Inflammatory macrophage treated with lipopolysaccharide for 4 hours (primary cell): ENCODE measurements at regions not wholly inside any gene's neighbourhood (a gene's known extent, or its start where the extent isn't known, plus 50 kb on each side); places are given as distances from the start of the nearest gene placed in this dataset.

Experiments
- DNase-seq: peaks from one replicate; pipeline ENCODE4 v3.0.0-alpha.2; 2020

- no peak for DNase-seq
Measured at GRCh38 chr5:152884006-152884405, 478.9 kb upstream of the NMUR2 start.

GRCh38 chr5:152900332-152900731, 495.3 kb upstream of the NMUR2 start:
- no peak for DNase-seq

DNA sequence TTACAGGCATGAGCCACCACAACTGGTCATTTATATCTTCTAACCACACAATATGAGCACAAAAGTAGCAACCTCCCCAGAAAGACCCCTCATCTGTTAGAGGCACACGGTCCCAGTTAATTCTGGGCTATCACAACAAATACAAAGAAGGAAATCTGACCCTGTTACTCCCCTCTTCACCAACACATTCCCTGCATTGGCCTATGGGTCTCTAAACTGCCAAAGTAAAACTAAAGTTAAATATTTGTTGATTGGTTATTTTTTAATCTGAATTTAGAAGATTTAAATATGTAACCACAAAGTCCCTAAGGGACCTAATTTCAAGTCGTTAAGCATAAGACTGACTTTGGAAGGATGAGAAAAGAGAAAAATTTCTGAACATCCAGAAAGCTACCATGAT, 496.7 kb upstream of the NMUR2 start:
- no peak for DNase-seq

DNA sequence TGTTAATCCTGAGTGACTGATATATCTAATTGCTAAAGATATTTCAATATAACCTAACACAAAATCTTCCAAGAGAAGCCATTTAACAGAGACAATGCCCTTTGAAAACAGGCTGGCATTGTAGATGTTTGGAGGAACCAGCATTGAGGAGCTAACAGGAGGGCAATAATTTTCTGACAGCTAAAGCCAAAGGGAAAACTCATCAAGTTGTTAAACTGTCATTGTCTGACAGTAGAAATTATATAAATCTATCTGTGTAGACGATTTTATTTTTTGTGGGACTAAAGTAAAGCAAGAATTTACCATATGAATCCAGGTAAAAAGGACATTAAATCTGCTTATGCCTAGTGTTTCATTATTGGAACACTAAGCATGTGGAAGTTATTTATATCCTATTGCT, 500.2 kb upstream of the NMUR2 start:
- no peak for DNase-seq

DNA sequence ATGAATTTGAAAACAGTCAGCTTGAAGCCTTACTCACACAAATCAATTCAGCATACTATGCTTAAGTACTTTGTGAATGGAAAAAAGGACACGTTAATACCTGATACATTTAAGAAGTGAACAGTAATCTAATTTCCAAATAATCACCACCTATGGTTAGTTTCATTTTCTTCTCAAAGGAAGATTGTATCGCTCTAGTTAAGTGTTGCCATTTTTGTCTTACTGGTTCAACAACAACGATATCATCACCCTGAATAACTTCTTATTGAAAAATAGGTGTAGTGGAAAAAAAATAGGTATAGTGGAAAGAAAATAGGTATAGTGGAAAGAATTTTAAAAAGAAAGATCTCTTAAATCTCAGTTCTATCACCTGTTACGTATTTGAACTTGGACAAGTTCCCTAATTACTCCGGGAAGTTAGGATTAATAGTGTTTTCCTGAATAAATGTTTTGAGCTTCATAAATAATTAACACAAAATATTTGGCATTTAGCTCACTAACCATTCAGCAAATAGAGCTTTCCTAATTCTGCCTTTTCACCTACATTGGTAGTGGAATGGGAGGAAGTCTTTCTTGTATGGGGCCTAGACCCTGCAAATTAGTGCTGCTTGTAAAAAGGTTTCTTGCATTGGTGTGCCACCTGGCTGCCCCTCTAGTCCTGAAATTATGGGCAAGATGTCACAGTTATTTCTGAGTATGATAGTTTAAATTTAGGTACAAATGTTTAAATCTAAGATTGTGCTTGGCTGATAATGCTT, 502.6 kb upstream of the NMUR2 start:
- no peak for DNase-seq

GRCh38 chr5:152912924-152913323, 507.8 kb upstream of the NMUR2 start:
- no peak for DNase-seq

- no peak for DNase-seq
Measured at GRCh38 chr5:152932621-152933020, 527.5 kb upstream of the NMUR2 start.

- no peak for DNase-seq
Measured at GRCh38 chr5:152933056-152933455, 528.0 kb upstream of the NMUR2 start.

DNA sequence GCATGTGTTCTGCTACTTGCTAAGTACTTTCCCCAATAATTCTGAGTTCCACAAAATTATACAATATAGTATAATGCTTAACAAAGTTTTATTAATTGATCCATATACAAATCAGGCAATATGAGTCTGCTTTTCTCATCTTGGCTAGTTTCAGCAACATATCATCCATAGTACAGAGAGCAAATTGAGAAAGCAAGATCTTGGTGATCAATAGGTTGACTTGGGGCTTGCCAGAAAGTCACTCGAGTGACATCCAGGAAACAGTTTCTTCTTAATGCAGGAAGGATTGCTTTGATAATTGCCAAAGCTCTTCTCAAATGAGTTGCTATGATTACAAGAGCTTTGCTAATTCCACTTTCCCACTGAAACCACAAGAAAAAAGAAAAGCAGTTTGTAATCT, 533.6 kb upstream of the NMUR2 start:
- no peak for DNase-seq

DNA sequence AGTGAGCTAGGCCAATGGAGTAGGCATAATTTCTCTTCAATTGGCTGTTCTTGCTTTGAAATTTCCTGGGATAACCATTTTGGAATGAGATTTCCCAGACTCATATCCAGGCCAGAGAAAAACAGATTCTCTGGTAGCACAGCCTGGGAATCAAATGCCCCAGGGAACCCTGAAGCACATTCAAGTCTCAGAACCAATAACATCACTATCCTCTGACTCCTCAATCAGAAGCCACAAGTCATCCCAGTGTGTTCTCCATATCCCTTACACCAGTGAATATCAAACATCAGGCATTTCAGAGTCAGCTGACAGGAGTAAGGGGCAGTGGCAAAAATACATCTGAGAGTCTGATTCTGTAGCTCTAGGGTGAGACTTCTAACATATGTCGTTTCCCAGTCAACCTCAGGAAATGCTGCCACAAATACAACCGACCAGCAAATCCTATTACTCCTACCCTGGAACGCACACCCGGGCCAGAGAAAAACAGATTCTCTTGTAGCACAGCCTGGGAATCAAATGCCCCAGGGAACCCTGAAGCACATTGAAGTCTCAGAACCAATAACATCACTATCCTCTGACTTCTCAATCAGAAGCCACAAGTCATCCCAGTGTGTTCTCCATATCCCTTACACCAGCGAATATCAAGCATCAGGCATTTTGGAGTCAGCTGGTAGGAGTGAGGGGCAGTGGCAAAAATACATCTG, 537.7 kb upstream of the NMUR2 start:
- DNase-seq, result no peak

DNA sequence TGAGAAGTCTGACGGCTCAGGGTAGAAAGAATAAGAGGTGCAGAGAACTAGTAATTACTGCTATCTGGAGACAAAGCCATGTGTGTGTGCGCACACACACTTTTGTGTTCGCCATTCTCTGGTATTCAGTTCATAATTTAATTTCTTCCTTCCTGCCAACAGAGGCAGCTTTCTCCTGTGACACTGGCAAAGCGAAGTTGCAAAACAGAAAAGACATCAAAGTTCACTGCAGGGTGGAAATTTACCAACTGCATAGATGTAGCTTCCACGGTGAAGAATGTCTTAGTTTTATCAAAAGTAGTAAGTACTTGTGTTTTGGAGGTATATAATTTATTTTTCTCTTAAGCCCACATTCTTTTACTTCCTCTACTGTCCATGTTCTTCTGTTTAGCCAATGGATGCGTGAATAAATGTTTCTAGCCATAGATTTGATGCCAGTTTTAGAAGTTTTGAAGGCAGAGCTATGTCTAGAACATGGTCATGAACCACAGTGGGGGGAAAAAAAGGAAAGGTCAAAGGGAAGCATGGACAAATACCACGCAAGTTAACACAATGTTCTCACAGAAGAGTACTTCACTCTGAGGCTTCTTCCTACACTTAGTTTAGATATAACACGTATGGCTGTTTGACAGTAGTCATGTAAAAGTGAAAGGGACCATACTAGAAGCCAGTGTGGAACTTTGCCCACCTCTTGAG, 536.5 kb upstream of the GRIA1 start:
- DNase-seq, result no peak

DNA sequence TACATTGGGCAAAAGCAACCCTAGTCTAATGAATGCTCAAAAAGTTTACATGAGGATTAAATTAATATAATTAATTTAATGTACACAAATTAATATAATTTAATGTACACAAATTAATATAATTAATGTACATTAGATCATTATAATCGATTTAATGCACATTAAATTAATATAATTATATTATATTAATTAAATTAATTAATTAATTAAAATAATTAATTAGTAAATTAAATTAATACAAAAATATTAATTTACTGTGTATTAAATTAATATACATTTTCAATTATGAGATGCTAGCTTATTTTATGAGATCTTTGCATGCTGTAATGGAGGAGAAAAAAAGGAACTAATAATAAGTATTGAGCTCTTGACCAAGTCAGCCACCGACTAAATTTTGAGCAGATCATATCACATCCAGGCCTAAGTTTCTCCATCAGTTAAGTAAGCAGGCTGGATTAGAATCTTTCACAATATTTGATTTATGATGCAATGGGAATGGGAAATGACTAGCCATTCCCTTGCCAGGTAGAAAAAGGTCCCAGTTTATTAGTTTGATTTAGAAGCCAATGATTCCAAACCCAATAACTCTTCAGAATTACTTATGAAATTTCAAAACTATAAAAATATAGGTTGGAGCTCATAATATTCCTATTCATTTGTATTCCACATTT, 533.4 kb upstream of the GRIA1 start:
- DNase-seq, result no peak

- no peak for DNase-seq
Measured at GRCh38 chr5:152978141-152978835, 512.2 kb upstream of the GRIA1 start.

DNA sequence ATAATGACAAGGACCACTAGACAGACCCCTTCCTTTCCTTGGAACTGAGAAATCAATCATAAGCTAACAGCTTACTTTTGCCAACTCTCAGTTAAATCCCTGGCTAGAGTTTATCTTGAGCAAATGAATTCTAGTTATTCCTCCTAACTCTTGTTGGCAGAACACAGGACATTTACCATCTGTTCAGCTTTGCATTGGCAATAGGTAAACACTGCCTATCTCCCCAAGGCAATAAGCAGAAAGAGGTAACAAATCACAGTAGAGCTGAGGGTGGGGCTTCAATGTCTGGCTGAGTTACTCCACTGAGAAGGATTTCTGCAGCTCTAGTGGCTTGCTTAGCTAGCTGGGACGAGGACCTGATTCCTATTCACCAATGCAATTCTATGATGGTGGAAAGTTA, 503.3 kb upstream of the GRIA1 start:
- no peak for DNase-seq

DNA sequence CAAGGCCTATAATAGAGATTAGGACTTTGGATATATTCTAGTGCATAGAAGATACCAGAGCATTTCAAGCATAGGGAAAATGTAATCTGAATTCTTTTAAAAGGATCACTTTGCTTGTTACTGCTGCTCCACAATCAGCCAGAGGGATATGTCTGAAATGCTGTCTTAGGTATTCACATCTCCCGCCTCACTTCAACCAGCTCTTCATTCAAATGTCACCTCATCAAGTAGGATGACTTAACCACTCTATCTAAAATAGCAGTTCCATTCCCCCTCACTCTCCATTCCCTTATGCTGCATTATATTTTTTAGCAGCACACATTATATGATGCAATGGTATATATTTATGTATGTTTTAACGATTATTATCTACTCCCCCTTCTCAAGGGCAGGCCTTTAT, 500.3 kb upstream of the GRIA1 start:
- no peak for DNase-seq

DNA sequence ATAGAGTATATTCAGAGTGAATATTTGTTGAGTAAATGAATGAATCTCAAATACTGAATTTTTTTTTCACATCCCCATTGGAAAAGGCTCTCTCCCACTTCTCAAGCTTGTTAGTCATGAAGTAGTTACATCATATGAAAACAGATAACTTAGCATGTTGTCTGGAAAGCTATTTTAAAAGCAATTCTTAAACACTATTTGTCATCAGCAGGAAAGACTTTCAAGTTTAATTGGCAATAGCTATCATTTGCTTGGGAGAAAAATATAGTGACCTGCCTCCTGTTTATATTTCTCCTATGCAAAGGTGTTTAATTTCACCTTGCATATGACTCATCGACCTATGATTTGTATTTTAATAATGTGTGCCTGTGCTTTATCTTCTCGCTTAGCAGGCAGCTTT, 499.8 kb upstream of the GRIA1 start:
- no peak for DNase-seq

- no peak for DNase-seq
Measured at GRCh38 chr5:152994033-152994680, 496.3 kb upstream of the GRIA1 start.

- DNase-seq, result no peak
Measured at GRCh38 chr5:152995214-152995725, 495.2 kb upstream of the GRIA1 start.

- DNase-seq, result no peak
Measured at GRCh38 chr5:153005711-153006110, 484.8 kb upstream of the GRIA1 start.

DNA sequence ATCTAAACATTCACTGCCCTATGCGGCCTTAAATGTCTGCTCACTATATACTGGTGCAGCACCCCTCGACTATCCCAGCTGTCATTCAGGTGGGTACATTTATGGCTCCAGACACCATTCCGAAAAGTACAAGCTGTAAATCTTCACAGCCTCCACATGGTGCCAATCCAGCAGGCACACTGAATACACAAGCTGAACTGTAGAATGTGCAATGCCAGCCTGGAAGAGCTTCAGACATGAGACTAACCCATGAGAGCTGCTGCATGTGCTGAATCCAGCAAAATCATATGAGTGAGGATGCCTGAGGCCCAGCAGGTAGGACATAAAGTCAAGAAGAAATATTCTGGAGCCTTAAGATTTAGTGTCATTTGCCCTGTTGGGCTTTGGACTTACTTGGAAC, 483.8 kb upstream of the GRIA1 start:
- no peak for DNase-seq

- no peak for DNase-seq
Measured at GRCh38 chr5:153014194-153014593, 476.3 kb upstream of the GRIA1 start.

GRCh38 chr5:153018121-153018520, 472.3 kb upstream of the GRIA1 start:
- DNase-seq, result no peak
